ENCODE measurements at regions not wholly inside any gene's neighbourhood (a gene's known extent, or its start where the extent isn't known, plus 50 kb on each side); places are given as distances from the start of the nearest gene placed in this dataset.

DNA sequence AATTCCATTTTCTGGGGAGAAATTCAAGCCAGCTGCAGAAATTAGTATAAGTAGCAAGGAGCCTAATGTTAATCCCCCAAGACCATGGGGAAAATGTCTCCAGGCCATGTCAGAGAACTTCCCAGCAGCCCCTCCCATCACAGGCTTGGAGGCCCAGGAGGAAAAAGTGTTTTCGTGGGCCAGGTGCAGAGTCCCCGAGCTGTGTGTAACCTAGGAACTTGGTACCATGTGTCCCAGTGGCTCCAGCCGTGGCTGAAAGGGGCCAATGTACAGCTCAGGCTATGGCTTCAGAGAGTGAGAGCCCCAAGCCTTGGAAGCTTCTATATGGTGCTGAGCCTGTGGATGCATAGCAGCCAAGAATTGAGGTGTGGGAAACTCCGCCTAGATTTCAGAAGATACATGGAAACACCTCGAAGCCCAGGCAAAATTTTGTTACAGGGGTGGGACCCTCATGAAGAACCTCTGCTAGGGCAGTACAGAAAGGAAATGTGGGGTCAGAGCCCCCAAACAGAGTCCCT, 286.3 kb downstream of the MATN1 start:
- DNase-seq (peak; percentile 10 to 27), ATAC-seq (ENCODE audit: low FRiP score) (no peak)
- no peak overlapping the region for H3K4me3 ChIP-seq (ENCODE audit: low read length in 2 of 2)
- no peaks in the 10 kb centered on the region for H3K27me3 ChIP-seq (ENCODE audit: control insufficient read depth in 1 of 2, insufficient read depth in 2 of 2, low read length in 1 of 2)
- no peaks in the 10 kb centered on the region for H3K9me3 ChIP-seq (ENCODE audit: control insufficient read depth, low read length)
- 76 to 85% methylated on average over 5 of the region's 5 CpGs for WGBS, 2 donors
- no peak overlapping the region for H3K27ac ChIP-seq (ENCODE audit: low read depth in 1 of 2, low read length in 2 of 2)
- intact Hi-C loops (cut with DNase I) = no loop called here
- no peaks in the 10 kb centered on the region for H3K4me1 ChIP-seq (ENCODE audit: control insufficient read depth in 1 of 2, insufficient read depth in 2 of 2, low read length in 2 of 2)
- H3K36me3 ChIP-seq (ENCODE audit: control insufficient read depth in 1 of 2, insufficient read depth in 2 of 2, low read length in 1 of 2) = no peaks in the 10 kb centered on the region

DNA sequence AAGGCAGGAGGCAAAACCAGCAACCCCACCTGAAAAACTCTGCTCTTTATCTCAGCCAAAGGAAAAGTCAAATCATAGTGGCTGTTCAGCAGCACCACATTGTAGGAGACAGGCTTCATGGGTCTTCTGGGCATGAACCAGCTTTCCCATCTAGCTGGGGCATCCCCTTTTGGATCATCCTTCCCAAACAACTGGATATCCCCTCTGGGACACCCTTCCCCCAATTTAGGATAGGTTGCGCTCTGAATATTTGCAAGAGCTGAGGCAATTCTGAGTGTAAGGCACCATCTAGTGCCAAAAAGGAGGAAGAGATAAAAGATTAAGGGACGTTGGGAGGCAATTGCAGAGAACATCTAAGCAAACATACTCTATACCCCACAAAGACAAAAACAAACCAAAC, 295.8 kb downstream of the MATN1 start:
- no peak for DNase-seq
- Histone ChIP-seq H3K27ac (ENCODE audit: low read depth in 1 of 2, low read length in 2 of 2) (no peak overlapping the region), H3K4me1 (ENCODE audit: control insufficient read depth in 1 of 2, insufficient read depth in 2 of 2, low read length in 2 of 2) (no peaks in the 10 kb centered on the region), H3K27me3 (ENCODE audit: control insufficient read depth in 1 of 2, insufficient read depth in 2 of 2, low read length in 1 of 2) (no peaks in the 10 kb centered on the region), H3K9me3 (ENCODE audit: control insufficient read depth, low read length) (peaks cover 2% of the 10 kb centered on the region), H3K4me3 (ENCODE audit: low read length in 2 of 2) (no peak overlapping the region), H3K36me3 (ENCODE audit: control insufficient read depth in 1 of 2, insufficient read depth in 2 of 2, low read length in 1 of 2) (no peaks in the 10 kb centered on the region)
- intact Hi-C loops (cut with DNase I) = no loop called here
- 30 to 47% methylated on average over 2 of the region's 2 CpGs for WGBS, 2 donors
- no peak for ATAC-seq (ENCODE audit: low FRiP score)

DNA sequence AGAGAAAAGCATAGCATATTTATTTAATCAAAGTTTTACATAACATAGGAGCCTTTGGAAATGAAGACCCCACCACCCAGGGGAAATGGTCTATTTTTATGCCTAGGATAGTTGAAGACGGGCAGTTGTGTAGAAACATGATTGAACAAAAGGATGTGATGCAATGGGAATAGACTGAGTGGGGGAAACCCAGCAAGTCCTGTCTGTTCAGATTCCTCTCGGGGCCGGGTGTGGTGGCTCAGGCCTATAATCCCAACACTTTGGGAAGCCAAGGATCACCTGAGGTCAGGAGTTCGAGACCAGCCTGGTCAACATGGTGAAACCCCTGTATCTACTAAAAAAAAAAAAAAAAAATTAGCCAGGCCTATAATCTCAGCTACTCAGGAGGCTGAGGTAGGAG, 298.3 kb downstream of the MATN1 start:
- ATAC-seq (ENCODE audit: low FRiP score) (no peak), DNase-seq (peak in 1 of 2 donors; percentile 15)
- no peak overlapping the region for H3K4me3 ChIP-seq (ENCODE audit: low read length in 2 of 2)
- H3K4me1 ChIP-seq (ENCODE audit: control insufficient read depth in 1 of 2, insufficient read depth in 2 of 2, low read length in 2 of 2) = no peaks in the 10 kb centered on the region
- 73% methylated on average over 4 of the region's 4 CpGs for WGBS, 2 donors
- intact Hi-C loops (cut with DNase I) = no loop called here
- peaks cover 2% of the 10 kb centered on the region for H3K9me3 ChIP-seq (ENCODE audit: control insufficient read depth, low read length)
- no peaks in the 10 kb centered on the region for H3K36me3 ChIP-seq (ENCODE audit: control insufficient read depth in 1 of 2, insufficient read depth in 2 of 2, low read length in 1 of 2)
- no peak overlapping the region for H3K27ac ChIP-seq (ENCODE audit: low read depth in 1 of 2, low read length in 2 of 2)
- no peaks in the 10 kb centered on the region for H3K27me3 ChIP-seq (ENCODE audit: control insufficient read depth in 1 of 2, insufficient read depth in 2 of 2, low read length in 1 of 2)

DNA sequence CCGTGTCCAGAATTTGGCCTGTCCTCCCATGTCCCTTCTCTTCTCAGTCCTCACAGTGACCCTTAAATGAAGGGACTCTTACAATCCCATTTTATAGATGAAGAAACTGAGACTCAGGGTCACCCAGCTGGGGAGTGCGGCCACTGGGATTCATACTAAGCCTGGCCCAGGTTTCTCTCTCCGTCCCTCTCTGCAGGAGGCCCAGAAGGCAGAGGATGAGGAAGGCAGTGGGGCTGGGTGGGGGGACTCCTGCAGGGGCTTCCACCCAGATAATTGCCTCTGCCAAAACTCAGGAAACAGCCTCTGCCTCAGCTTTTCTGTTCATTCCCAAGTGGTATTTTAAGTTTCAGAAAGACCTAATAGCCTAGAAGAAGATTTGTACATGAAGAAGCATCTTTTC, 299.8 kb downstream of the MATN1 start:
- intact Hi-C loops (cut with DNase I) = no loop called here
- DNase-seq = no peak
- 71 to 72% methylated on average over 3 of the region's 3 CpGs for WGBS, 2 donors
- H3K36me3 ChIP-seq (ENCODE audit: control insufficient read depth in 1 of 2, insufficient read depth in 2 of 2, low read length in 1 of 2) = no peaks in the 10 kb centered on the region
- H3K27ac ChIP-seq (ENCODE audit: low read depth in 1 of 2, low read length in 2 of 2) = no peak overlapping the region
- H3K27me3 ChIP-seq (ENCODE audit: control insufficient read depth in 1 of 2, insufficient read depth in 2 of 2, low read length in 1 of 2) = no peaks in the 10 kb centered on the region
- no peak overlapping the region for H3K4me3 ChIP-seq (ENCODE audit: low read length in 2 of 2)
- peaks cover 2% of the 10 kb centered on the region for H3K9me3 ChIP-seq (ENCODE audit: control insufficient read depth, low read length)
- no peaks in the 10 kb centered on the region for H3K4me1 ChIP-seq (ENCODE audit: control insufficient read depth in 1 of 2, insufficient read depth in 2 of 2, low read length in 2 of 2)
- ATAC-seq (ENCODE audit: low FRiP score) = no peak

DNA sequence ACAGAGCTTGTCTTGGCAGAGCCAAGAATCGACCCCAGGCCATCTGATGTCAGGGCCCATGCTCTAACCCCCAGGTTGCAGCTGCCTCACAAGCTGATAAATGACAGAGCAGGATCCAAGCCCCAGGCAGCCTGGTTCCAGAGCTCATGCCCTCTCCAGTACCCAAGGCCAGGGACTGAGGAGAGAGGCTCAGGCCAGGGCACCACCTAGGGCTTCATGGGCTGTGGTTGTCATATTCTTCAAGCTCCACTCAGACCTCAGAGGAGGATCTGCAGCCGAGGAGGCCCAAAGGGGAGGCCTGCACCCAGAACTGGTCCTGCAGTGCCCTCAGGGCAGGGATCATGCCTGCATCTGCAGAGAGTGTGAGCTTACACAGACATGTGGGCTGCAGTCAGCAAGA, 301.1 kb downstream of the MATN1 start:
- Histone ChIP-seq H3K4me1 (ENCODE audit: control insufficient read depth in 1 of 2, insufficient read depth in 2 of 2, low read length in 2 of 2) (no peaks in the 10 kb centered on the region), H3K27ac (ENCODE audit: low read depth in 1 of 2, low read length in 2 of 2) (no peak overlapping the region), H3K4me3 (ENCODE audit: low read length in 2 of 2) (no peak overlapping the region), H3K9me3 (ENCODE audit: control insufficient read depth, low read length) (no peaks in the 10 kb centered on the region), H3K36me3 (ENCODE audit: control insufficient read depth in 1 of 2, insufficient read depth in 2 of 2, low read length in 1 of 2) (no peaks in the 10 kb centered on the region), H3K27me3 (ENCODE audit: control insufficient read depth in 1 of 2, insufficient read depth in 2 of 2, low read length in 1 of 2) (no peaks in the 10 kb centered on the region)
- intact Hi-C loops (cut with DNase I) = no loop called here
- ATAC-seq (ENCODE audit: low FRiP score) (no peak), DNase-seq (peak in 1 of 2 donors; percentile 35)
- WGBS, 2 donors = 63 to 74% methylated on average over 2 of the region's 2 CpGs

DNA sequence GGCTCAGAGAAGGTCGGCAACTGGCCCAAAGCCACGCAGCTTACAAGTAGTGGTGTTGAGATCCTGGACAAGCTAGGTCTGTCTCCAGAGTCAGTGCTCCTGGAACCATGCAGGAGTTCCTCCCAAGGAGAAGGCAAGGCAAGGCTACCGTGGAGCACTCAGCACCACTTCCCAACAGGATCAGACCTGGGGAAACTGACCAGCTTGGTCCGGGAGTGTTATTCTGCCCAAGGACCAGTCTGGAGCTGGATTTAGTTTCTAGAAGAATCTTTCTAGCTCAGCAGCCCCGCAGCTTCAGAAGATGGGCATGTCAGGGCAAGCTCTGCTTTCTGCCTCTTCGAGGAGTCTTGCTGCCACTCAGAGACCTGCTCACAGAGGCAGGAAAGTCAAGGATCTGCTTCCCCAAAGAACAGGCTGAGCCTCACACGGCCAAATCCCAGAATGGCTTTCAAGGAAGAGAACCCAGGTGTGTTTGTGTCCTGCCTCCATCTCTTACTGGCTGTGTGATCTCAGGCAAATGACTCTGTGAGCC, 302.8 kb downstream of the MATN1 start:
- intact Hi-C loops (cut with DNase I) = no loop called here
- DNase-seq = peak in 1 of 2 donors; percentile 39
- Histone ChIP-seq H3K27ac (ENCODE audit: low read depth in 1 of 2, low read length in 2 of 2) (no peak overlapping the region), H3K4me1 (ENCODE audit: control insufficient read depth in 1 of 2, insufficient read depth in 2 of 2, low read length in 2 of 2) (no peaks in the 10 kb centered on the region), H3K9me3 (ENCODE audit: control insufficient read depth, low read length) (no peaks in the 10 kb centered on the region), H3K36me3 (ENCODE audit: control insufficient read depth in 1 of 2, insufficient read depth in 2 of 2, low read length in 1 of 2) (no peaks in the 10 kb centered on the region), H3K4me3 (ENCODE audit: low read length in 2 of 2) (no peak overlapping the region), H3K27me3 (ENCODE audit: control insufficient read depth in 1 of 2, insufficient read depth in 2 of 2, low read length in 1 of 2) (no peaks in the 10 kb centered on the region)
- no peak for ATAC-seq (ENCODE audit: low FRiP score)
- WGBS, 2 donors = 73 to 78% methylated on average over 7 of the region's 7 CpGs

GRCh38 chr1:30419831-30420230, 303.6 kb downstream of the MATN1 start:
- 69 to 75% methylated on average over 5 of the region's 5 CpGs for WGBS, 2 donors
- Histone ChIP-seq H3K9me3 (ENCODE audit: control insufficient read depth, low read length) (no peaks in the 10 kb centered on the region), H3K36me3 (ENCODE audit: control insufficient read depth in 1 of 2, insufficient read depth in 2 of 2, low read length in 1 of 2) (no peaks in the 10 kb centered on the region), H3K4me3 (ENCODE audit: low read length in 2 of 2) (no peak overlapping the region), H3K4me1 (ENCODE audit: control insufficient read depth in 1 of 2, insufficient read depth in 2 of 2, low read length in 2 of 2) (no peaks in the 10 kb centered on the region), H3K27ac (ENCODE audit: low read depth in 1 of 2, low read length in 2 of 2) (no peak overlapping the region), H3K27me3 (ENCODE audit: control insufficient read depth in 1 of 2, insufficient read depth in 2 of 2, low read length in 1 of 2) (no peaks in the 10 kb centered on the region)
- no peak for ATAC-seq (ENCODE audit: low FRiP score)
- peak in 1 of 2 donors; percentile 12 for DNase-seq
- intact Hi-C loops (cut with DNase I) = no loop called here

DNA sequence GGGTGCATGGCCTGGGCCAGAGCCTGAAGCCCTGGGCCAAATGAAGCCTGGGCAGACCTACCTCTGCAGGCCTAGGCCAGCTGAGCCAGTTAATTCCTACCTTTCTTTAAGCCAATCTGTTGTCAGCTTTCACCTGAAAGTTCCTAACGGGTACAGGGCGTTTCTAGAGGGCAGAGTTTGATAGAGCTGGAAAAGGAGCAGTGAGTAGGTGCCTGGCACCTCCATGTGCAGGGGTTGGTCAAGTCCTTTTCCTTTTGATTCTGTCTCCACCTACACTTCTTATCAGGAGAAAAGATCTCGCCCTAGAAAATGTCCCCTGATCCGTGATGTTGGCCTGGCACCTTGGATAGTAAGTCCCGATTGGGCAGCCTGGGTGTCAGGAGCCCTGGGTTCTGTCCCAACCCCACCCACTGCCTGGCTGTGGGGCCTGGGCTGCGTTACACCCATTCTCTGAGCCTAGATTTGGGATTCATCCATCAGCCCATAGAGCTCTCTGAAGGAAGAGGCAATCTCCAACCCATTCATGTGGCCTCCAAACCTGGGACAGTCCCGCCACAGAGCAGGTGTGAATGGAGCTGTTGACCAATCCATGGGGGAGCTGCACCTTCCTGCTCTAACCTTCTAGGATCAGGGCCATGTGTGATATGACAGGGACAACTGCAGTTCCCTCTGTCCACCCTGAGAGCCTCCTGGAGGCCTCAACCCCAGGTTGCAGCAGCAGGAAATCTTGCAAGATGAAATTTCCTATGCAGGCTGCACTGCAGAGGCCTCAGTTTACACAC, 304.3 kb downstream of the MATN1 start:
- Histone ChIP-seq H3K9me3 (ENCODE audit: control insufficient read depth, low read length) (no peaks in the 10 kb centered on the region), H3K4me1 (ENCODE audit: control insufficient read depth in 1 of 2, insufficient read depth in 2 of 2, low read length in 2 of 2) (no peaks in the 10 kb centered on the region), H3K27me3 (ENCODE audit: control insufficient read depth in 1 of 2, insufficient read depth in 2 of 2, low read length in 1 of 2) (no peaks in the 10 kb centered on the region), H3K36me3 (ENCODE audit: control insufficient read depth in 1 of 2, insufficient read depth in 2 of 2, low read length in 1 of 2) (no peaks in the 10 kb centered on the region), H3K27ac (ENCODE audit: low read depth in 1 of 2, low read length in 2 of 2) (no peak overlapping the region), H3K4me3 (ENCODE audit: low read length in 2 of 2) (no peak overlapping the region)
- WGBS, 2 donors = 75 to 77% methylated on average over 7 of the region's 7 CpGs
- intact Hi-C loops (cut with DNase I) = no loop called here
- ATAC-seq (ENCODE audit: low FRiP score) (no peak), DNase-seq (peak in 1 of 2 donors; percentile 31)

Measured in aorta (tissue), 5 donors.